KMS-11 (cell line): ENCODE measurements at regions not wholly inside any gene's neighbourhood (a gene's known extent, or its start where the extent isn't known, plus 50 kb on each side); places are given as distances from the start of the nearest gene placed in this dataset.

Source experiments
- H2AFZ ChIP-seq: fragments of 200-600 bp; sonication (generic); 2 replicates; pipeline ENCODE4 v1.6.1; 2016; ENCODE audit warnings: antibody characterized with exemption, mixed run types, low read depth
- H3K27ac ChIP-seq: fragments of 200-600 bp; sonication (generic); 2 replicates; pipeline ENCODE4 v1.6.1; 2016; ENCODE audit warnings: mild to moderate bottlenecking, mixed run types
- H3K27me3 ChIP-seq: fragments of 200-600 bp; sonication (generic); 2 replicates; pipeline ENCODE4 v1.6.1; 2017; ENCODE audit warnings: mild to moderate bottlenecking, low read depth, mixed run types, moderate library complexity; ENCODE audit not compliant: insufficient read depth
- H3K36me3 ChIP-seq: fragments of 200-600 bp; sonication (generic); 2 replicates; pipeline ENCODE4 v1.6.1; 2017; ENCODE audit warnings: mild to moderate bottlenecking, mixed run types; ENCODE audit not compliant: insufficient read depth
- H3K4me1 ChIP-seq: fragments of 200-600 bp; sonication (generic); 2 replicates; pipeline ENCODE4 v1.6.1; 2016; ENCODE audit warnings: mild to moderate bottlenecking, low read depth, mixed run types; ENCODE audit not compliant: poor library complexity, severe bottlenecking
- H3K4me2 ChIP-seq: fragments of 200-600 bp; sonication (generic); 2 replicates; pipeline ENCODE4 v1.7.0; 2016; ENCODE audit warnings: mild to moderate bottlenecking, mixed run types
- H3K4me3 ChIP-seq: fragments of 200-600 bp; sonication (generic); IDR thresholded peaks from 2 replicates; pipeline ENCODE4 v1.6.1; 2017; ENCODE audit warnings: low read depth, low read length, mixed read lengths; ENCODE audit not compliant: insufficient read depth
- H3K79me2 ChIP-seq: fragments of 200-600 bp; sonication (generic); 2 replicates; pipeline ENCODE4 v1.6.1; 2016; ENCODE audit warnings: low read depth, mixed run types; ENCODE audit not compliant: insufficient read depth
- H3K9ac ChIP-seq: fragments of 200-600 bp; sonication (generic); 2 replicates; pipeline ENCODE4 v1.6.1; 2016; ENCODE audit warnings: mild to moderate bottlenecking, mixed run types
- H4K20me1 ChIP-seq: fragments of 200-600 bp; sonication (generic); 2 replicates; pipeline ENCODE4 v1.6.1; 2016; ENCODE audit warnings: mild to moderate bottlenecking, mixed run types; ENCODE audit not compliant: insufficient read depth
- CTCF ChIP-seq: fragments of 200-600 bp; sonication (generic); conservative IDR thresholded peaks from 2 replicates; pipeline ENCODE4 v1.6.1; 2017; ENCODE audit warnings: low read depth, mild to moderate bottlenecking, antibody characterized with exemption, low read length, moderate library complexity, mixed read lengths

- H3K27ac ChIP-seq: no peak overlapping the region
- H3K9ac ChIP-seq: no peak overlapping the region
- H3K36me3 ChIP-seq: no peaks in the 10 kb centered on the region
- H4K20me1 ChIP-seq: no peaks in the 10 kb centered on the region
- no peaks in the 10 kb centered on the region for H3K4me1 ChIP-seq
- H3K4me2 ChIP-seq: no peak overlapping the region
- H3K4me3 ChIP-seq: no peak overlapping the region
- no peaks in the 10 kb centered on the region for H3K79me2 ChIP-seq
- H3K27me3 ChIP-seq: no peaks in the 10 kb centered on the region
- TF ChIP-seq CTCF: no peak
- no peak overlapping the region for H2AFZ ChIP-seq
Observed at GRCh38 chr19:31611046-31611877, 262.0 kb upstream of the TSHZ3 start.

GRCh38 chr19:31612873-31613272 is 263.6 kb upstream of the TSHZ3 start:
- Histone ChIP-seq H3K4me1 (no peaks in the 10 kb centered on the region), H2AFZ (no peak overlapping the region), H3K79me2 (no peaks in the 10 kb centered on the region), H3K27ac (no peak overlapping the region), H3K36me3 (no peaks in the 10 kb centered on the region), H3K9ac (no peak overlapping the region), H3K27me3 (no peaks in the 10 kb centered on the region), H3K4me3 (no peak overlapping the region), H3K4me2 (no peak overlapping the region), H4K20me1 (no peaks in the 10 kb centered on the region)
- no peak for TF ChIP-seq CTCF

- no peaks in the 10 kb centered on the region for H3K36me3 ChIP-seq
- no peak overlapping the region for H3K9ac ChIP-seq
- no peak for TF ChIP-seq CTCF
- no peaks in the 10 kb centered on the region for H3K79me2 ChIP-seq
- no peaks in the 10 kb centered on the region for H4K20me1 ChIP-seq
- no peak overlapping the region for H3K27ac ChIP-seq
- no peak overlapping the region for H2AFZ ChIP-seq
- H3K4me2 ChIP-seq: no peak overlapping the region
- no peak overlapping the region for H3K4me3 ChIP-seq
- H3K4me1 ChIP-seq: no peaks in the 10 kb centered on the region
- H3K27me3 ChIP-seq: no peaks in the 10 kb centered on the region
Observed at GRCh38 chr19:31613683-31614219, 264.5 kb upstream of the TSHZ3 start.

- no peaks in the 10 kb centered on the region for H3K36me3 ChIP-seq
- H3K4me2 ChIP-seq: no peak overlapping the region
- no peak overlapping the region for H3K4me3 ChIP-seq
- no peaks in the 10 kb centered on the region for H3K79me2 ChIP-seq
- H2AFZ ChIP-seq: no peak overlapping the region
- H3K9ac ChIP-seq: no peak overlapping the region
- no peak overlapping the region for H3K27ac ChIP-seq
- no peaks in the 10 kb centered on the region for H4K20me1 ChIP-seq
- H3K4me1 ChIP-seq: no peaks in the 10 kb centered on the region
- no peak for TF ChIP-seq CTCF
- no peaks in the 10 kb centered on the region for H3K27me3 ChIP-seq
Observed at GRCh38 chr19:31616031-31616430, 266.8 kb upstream of the TSHZ3 start.
